ENCODE measurements at regions not wholly inside any gene's neighbourhood (a gene's known extent, or its start where the extent isn't known, plus 50 kb on each side); places are given as distances from the start of the nearest gene placed in this dataset.
A peak's percentile ranks its signal among the peaks of the same experiment; 100 is the strongest.

GRCh38 chr20:53706466-53707370, 113.1 kb upstream of the ZNF217 start:
- Histone ChIP-seq H3K27me3 (no peaks in the 10 kb centered on the region), H3K36me3 (replicated peaks in 1 of 2; ENCODE audit: insufficient read depth in 1 of 2, low read depth in 2 of 2) (no peaks in the 10 kb centered on the region), H3K4me3 (no peak overlapping the region), H3K4me1 (peaks cover 5% of the 10 kb centered on the region), H3K27ac (no peak overlapping the region), H3K9me3 (no peaks in the 10 kb centered on the region)
- TF ChIP-seq POLR2A (IDR thresholded peaks at IDR 0.05) = no peak
- TF ChIP-seq, protein P1, sequence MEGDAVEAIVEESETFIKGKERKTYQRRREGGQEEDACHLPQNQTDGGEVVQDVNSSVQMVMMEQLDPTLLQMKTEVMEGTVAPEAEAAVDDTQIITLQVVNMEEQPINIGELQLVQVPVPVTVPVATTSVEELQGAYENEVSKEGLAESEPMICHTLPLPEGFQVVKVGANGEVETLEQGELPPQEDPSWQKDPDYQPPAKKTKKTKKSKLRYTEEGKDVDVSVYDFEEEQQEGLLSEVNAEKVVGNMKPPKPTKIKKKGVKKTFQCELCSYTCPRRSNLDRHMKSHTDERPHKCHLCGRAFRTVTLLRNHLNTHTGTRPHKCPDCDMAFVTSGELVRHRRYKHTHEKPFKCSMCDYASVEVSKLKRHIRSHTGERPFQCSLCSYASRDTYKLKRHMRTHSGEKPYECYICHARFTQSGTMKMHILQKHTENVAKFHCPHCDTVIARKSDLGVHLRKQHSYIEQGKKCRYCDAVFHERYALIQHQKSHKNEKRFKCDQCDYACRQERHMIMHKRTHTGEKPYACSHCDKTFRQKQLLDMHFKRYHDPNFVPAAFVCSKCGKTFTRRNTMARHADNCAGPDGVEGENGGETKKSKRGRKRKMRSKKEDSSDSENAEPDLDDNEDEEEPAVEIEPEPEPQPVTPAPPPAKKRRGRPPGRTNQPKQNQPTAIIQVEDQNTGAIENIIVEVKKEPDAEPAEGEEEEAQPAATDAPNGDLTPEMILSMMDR (IDR thresholded peaks at IDR 0.05) = no peak
- 56 to 75% methylated on average over 6 of the region's 6 CpGs for WGBS, 2 donors
- ATAC-seq = no peak
- no peak for DNase-seq
- intact Hi-C loops (cut with DNase I) = no loop called here

DNA sequence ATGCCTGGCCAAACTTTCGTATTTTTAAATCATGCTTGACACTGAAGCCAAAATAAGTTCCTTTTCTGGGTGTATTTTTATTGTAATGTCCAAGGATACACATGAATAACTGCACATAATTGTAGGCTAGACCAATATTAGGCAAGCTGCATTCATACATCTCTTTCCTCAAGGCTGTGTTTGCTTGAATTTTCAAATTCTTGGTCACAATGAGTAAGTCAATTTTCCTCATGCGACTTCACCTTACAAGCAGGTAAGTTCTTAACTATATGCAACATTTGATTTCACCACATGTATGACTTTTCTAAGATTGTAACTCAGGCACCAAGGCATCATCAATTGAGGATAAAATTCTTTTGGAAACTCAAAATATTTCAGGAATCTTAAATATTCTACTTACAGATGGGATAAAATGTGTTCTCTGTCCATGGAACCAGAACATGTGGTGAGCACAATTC, 112.4 kb upstream of the ZNF217 start:
- H3K4me3 ChIP-seq = no peak overlapping the region
- TF ChIP-seq, protein P1 (IDR thresholded peaks at IDR 0.05) = no peak
- no peak for TF ChIP-seq POLR2A (IDR thresholded peaks at IDR 0.05)
- H3K27me3 ChIP-seq = no peaks in the 10 kb centered on the region
- DNase-seq (no peak), ATAC-seq (no peak)
- peaks cover 5% of the 10 kb centered on the region for H3K4me1 ChIP-seq
- H3K27ac ChIP-seq = no peak overlapping the region
- WGBS, 2 donors = 78 to 98% methylated on average over 2 of the region's 2 CpGs
- no peaks in the 10 kb centered on the region for H3K9me3 ChIP-seq
- no peaks in the 10 kb centered on the region for H3K36me3 ChIP-seq (replicated peaks in 1 of 2; ENCODE audit: insufficient read depth in 1 of 2, low read depth in 2 of 2)
- intact Hi-C loops (cut with DNase I) = no loop called here

DNA sequence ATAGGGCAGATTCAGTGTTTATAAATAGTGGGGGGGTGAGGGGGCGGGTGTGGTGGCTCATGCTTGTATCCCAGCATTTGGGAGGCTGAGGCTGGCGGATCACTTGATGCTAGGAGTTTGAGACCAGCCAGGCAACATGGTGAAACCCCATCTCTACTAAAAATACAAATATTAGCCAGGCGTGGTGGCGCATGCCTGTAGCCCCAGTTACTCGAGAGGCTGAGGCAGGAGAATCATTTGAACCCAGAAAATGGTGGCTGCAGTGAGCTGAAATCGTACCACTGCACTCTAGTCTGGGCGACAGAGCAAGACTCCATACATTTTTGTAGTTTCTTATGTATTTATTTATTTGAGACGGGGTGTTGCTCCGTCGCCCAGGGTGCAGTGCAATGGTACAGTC, 109.0 kb upstream of the ZNF217 start:
- no peaks in the 10 kb centered on the region for H3K27me3 ChIP-seq
- TF ChIP-seq, protein P1 (IDR thresholded peaks at IDR 0.05) = no peak
- no peak for TF ChIP-seq POLR2A (IDR thresholded peaks at IDR 0.05)
- H3K4me1 ChIP-seq = peaks cover 12% of the 10 kb centered on the region
- H3K36me3 ChIP-seq (replicated peaks in 1 of 2; ENCODE audit: insufficient read depth in 1 of 2, low read depth in 2 of 2) = no peaks in the 10 kb centered on the region
- no peak overlapping the region for H3K27ac ChIP-seq
- 94 to 96% methylated on average over 10 of the region's 10 CpGs for WGBS, 2 donors
- ATAC-seq = no peak
- H3K9me3 ChIP-seq = no peaks in the 10 kb centered on the region
- no peak overlapping the region for H3K4me3 ChIP-seq
- intact Hi-C loops (cut with DNase I) = no loop called here
- DNase-seq = no peak

DNA sequence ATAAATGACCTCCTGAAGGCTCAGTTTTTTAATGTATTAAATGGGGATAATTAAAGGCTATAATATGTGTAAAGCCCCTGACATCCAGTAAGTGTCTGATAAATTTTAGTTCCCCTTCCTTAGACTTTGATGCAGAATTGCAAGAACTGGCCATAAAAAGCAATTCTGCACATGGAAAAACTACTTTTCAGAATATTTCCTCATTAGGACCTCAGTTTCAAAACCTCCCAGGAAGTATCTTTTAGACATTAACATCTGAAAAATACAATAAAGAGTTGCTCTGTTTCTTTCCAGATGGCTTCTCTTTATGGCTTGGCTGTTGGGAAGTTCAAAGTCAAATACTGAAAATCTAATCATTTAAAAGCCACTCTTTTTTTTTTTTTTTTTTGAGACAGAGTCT, 106.3 kb upstream of the ZNF217 start:
- no peaks in the 10 kb centered on the region for H3K36me3 ChIP-seq (replicated peaks in 1 of 2; ENCODE audit: insufficient read depth in 1 of 2, low read depth in 2 of 2)
- intact Hi-C loops (cut with DNase I) = no loop called here
- no peak for TF ChIP-seq POLR2A (IDR thresholded peaks at IDR 0.05)
- TF ChIP-seq, protein P1 (IDR thresholded peaks at IDR 0.05) = no peak
- H3K9me3 ChIP-seq = no peaks in the 10 kb centered on the region
- peaks cover 12% of the 10 kb centered on the region for H3K4me1 ChIP-seq
- no peak overlapping the region for H3K4me3 ChIP-seq
- H3K27ac ChIP-seq = peak overlapping the region in 1 of 4 donors; percentile 14
- DNase-seq = no peak
- no peaks in the 10 kb centered on the region for H3K27me3 ChIP-seq
- ATAC-seq = no peak

All from body of pancreas (tissue), 4 donors.